NB4 (cell line): ENCODE measurements at regions not wholly inside any gene's neighbourhood (a gene's known extent, or its start where the extent isn't known, plus 50 kb on each side); places are given as distances from the start of the nearest gene placed in this dataset.

Source experiments
- CTCF ChIP-seq: IDR thresholded peaks from one replicate; pipeline ENCODE4 v1.5.1; 2012; ENCODE audit warnings: low read depth, low read length
- POLR2A ChIP-seq: IDR thresholded peaks from 2 replicates; pipeline ENCODE4 v1.6.1; 2011; ENCODE audit warnings: mild to moderate bottlenecking; ENCODE audit not compliant: insufficient read length; ENCODE audit errors: extremely low read depth

GRCh38 chr2:225108805-225109204 lies 66.5 kb upstream of the DOCK10 start:
- TF ChIP-seq CTCF (no peak), POLR2A (no peak)
